ENCODE measurements at regions not wholly inside any gene's neighbourhood (a gene's known extent, or its start where the extent isn't known, plus 50 kb on each side); places are given as distances from the start of the nearest gene placed in this dataset.
"Not testable (repeated sequence)": the region's sequence is repeated elsewhere in the genome, so short reads cannot be mapped to it uniquely, and the experiment has no call there.

- H3K27me3 ChIP-seq (ENCODE audit: insufficient read depth, poor library complexity, severe bottlenecking), result no peaks in the 10 kb centered on the region
- TF ChIP-seq GABPA (IDR thresholded peaks at IDR 0.05; ENCODE audit: low read depth) (no peak), POLR2AphosphoS5 (IDR thresholded peaks at IDR 0.05; ENCODE audit: low read depth) (no peak), SPI1 (IDR thresholded peaks at IDR 0.05; ENCODE audit: borderline replicate concordance, low read depth) (no peak)
- TF ChIP-seq, protein P1, sequence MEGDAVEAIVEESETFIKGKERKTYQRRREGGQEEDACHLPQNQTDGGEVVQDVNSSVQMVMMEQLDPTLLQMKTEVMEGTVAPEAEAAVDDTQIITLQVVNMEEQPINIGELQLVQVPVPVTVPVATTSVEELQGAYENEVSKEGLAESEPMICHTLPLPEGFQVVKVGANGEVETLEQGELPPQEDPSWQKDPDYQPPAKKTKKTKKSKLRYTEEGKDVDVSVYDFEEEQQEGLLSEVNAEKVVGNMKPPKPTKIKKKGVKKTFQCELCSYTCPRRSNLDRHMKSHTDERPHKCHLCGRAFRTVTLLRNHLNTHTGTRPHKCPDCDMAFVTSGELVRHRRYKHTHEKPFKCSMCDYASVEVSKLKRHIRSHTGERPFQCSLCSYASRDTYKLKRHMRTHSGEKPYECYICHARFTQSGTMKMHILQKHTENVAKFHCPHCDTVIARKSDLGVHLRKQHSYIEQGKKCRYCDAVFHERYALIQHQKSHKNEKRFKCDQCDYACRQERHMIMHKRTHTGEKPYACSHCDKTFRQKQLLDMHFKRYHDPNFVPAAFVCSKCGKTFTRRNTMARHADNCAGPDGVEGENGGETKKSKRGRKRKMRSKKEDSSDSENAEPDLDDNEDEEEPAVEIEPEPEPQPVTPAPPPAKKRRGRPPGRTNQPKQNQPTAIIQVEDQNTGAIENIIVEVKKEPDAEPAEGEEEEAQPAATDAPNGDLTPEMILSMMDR (IDR thresholded peaks at IDR 0.05; ENCODE audit: insufficient read depth, low read length), result no peak
- TF ChIP-seq, protein P2, sequence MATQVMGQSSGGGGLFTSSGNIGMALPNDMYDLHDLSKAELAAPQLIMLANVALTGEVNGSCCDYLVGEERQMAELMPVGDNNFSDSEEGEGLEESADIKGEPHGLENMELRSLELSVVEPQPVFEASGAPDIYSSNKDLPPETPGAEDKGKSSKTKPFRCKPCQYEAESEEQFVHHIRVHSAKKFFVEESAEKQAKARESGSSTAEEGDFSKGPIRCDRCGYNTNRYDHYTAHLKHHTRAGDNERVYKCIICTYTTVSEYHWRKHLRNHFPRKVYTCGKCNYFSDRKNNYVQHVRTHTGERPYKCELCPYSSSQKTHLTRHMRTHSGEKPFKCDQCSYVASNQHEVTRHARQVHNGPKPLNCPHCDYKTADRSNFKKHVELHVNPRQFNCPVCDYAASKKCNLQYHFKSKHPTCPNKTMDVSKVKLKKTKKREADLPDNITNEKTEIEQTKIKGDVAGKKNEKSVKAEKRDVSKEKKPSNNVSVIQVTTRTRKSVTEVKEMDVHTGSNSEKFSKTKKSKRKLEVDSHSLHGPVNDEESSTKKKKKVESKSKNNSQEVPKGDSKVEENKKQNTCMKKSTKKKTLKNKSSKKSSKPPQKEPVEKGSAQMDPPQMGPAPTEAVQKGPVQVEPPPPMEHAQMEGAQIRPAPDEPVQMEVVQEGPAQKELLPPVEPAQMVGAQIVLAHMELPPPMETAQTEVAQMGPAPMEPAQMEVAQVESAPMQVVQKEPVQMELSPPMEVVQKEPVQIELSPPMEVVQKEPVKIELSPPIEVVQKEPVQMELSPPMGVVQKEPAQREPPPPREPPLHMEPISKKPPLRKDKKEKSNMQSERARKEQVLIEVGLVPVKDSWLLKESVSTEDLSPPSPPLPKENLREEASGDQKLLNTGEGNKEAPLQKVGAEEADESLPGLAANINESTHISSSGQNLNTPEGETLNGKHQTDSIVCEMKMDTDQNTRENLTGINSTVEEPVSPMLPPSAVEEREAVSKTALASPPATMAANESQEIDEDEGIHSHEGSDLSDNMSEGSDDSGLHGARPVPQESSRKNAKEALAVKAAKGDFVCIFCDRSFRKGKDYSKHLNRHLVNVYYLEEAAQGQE (IDR thresholded peaks at IDR 0.05; ENCODE audit: insufficient replicate concordance, low read depth), result no peak
- no peak overlapping the region for H3K27ac ChIP-seq (replicated peaks)
Observed at GRCh38 chr2:77590298-77590917, 68.2 kb upstream of the LRRTM4 start.

GRCh38 chr2:77592955-77593354 lies 70.8 kb upstream of the LRRTM4 start:
- not testable (repeated sequence) for DNase-seq (ENCODE audit: low read depth in 1 of 2, low spot score in 1 of 2)

More at GRCh38 chr2:77590298-77590917, 68.2 kb upstream of the LRRTM4 start:
- DNase-seq (ENCODE audit: low read depth in 1 of 2, low spot score in 1 of 2), result no peak
- no peak overlapping the region for H3K4me3 ChIP-seq (replicated peaks; ENCODE audit: insufficient read depth, low read length)

DNA sequence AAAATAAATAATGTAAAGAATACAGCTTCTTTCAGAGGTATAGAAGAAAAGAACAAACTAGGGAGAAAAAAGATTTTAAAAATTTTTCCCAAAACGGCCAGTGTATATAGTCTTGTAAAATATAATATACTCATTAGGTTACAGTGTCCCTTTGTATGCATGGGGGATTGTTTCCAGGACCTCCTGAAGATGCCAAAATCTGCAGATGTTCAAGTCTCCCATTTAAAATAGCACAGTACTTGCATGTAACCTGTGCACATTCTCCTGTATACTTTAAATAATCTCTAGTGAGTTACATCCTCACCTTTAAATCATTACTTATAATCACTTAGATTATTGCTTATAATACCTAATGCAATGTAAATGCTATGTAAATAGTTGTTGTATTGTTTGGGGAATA lies 80.6 kb upstream of the LRRTM4 start:
- no peak for DNase-seq (ENCODE audit: low read depth in 1 of 2, low spot score in 1 of 2)
- TF ChIP-seq, protein P1 (IDR thresholded peaks at IDR 0.05; ENCODE audit: insufficient read depth, low read length), result no peak
- no peak for TF ChIP-seq SPI1 (IDR thresholded peaks at IDR 0.05; ENCODE audit: borderline replicate concordance, low read depth)
- TF ChIP-seq, protein P2 (IDR thresholded peaks at IDR 0.05; ENCODE audit: insufficient replicate concordance, low read depth), result no peak
- TF ChIP-seq GABPA (IDR thresholded peaks at IDR 0.05; ENCODE audit: low read depth), result no peak
- TF ChIP-seq POLR2AphosphoS5 (IDR thresholded peaks at IDR 0.05; ENCODE audit: low read depth), result no peak
- Histone ChIP-seq H3K27me3 (ENCODE audit: insufficient read depth, poor library complexity, severe bottlenecking) (no peaks in the 10 kb centered on the region), H3K4me3 (replicated peaks; ENCODE audit: insufficient read depth, low read length) (no peak overlapping the region), H3K27ac (replicated peaks) (no peak overlapping the region)

More at GRCh38 chr2:77592955-77593354, 70.8 kb upstream of the LRRTM4 start:
- H3K27me3 ChIP-seq (ENCODE audit: insufficient read depth, poor library complexity, severe bottlenecking); H3K4me3 ChIP-seq (replicated peaks; ENCODE audit: insufficient read depth, low read length); H3K27ac ChIP-seq (replicated peaks): not testable (repeated sequence)

DNA sequence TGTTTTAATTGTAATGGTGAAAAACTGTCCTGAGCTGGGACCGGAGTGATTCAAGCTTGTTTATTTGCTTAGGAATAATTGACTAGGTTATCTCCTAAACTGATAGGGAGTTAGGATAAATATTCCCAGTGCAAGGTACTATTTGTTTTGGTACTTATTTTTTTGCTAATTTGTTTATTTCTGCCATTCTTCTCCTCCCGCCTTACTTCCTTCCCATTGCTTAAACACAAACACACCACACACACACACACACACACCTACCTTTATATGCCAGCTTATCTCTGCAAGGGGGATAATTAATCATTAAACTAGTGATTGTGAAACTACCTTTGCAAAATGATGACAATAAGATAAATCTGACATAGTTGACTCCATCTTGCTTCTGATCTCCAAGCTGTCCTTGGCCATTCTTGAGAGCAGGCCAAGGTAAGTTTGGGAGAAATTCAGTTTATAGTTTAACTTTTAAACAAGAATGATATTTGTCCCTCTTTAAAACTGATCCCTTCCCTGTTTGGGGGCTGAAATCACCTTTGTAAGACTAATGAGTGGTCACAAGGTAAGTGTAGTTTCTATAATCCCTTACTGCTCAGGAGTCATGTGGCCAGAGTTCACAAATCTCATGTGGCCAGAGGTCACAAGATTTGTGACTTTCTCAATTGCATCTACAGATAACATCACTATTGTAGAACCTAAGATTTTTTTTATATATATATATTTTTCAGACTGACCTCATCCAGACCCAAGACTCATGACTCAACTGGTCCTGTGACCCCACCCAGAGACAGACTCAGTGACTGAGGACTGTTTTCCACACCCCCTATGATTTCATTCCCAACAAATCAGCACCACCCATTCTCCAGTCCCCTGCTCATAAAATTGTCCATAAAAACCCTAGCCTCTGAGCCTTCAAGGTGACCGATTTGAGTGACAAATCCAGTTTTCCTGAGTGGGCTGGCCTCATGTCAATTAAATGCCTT lies 83.1 kb upstream of the LRRTM4 start:
- Histone ChIP-seq H3K4me3 (replicated peaks; ENCODE audit: insufficient read depth, low read length) (no peak overlapping the region), H3K27ac (replicated peaks) (no peak overlapping the region), H3K27me3 (ENCODE audit: insufficient read depth, poor library complexity, severe bottlenecking) (no peaks in the 10 kb centered on the region)
- no peak for DNase-seq (ENCODE audit: low read depth in 1 of 2, low spot score in 1 of 2)
- TF ChIP-seq, protein P1 (IDR thresholded peaks at IDR 0.05; ENCODE audit: insufficient read depth, low read length), result no peak
- no peak for TF ChIP-seq GABPA (IDR thresholded peaks at IDR 0.05; ENCODE audit: low read depth)
- no peak for TF ChIP-seq SPI1 (IDR thresholded peaks at IDR 0.05; ENCODE audit: borderline replicate concordance, low read depth)
- TF ChIP-seq POLR2AphosphoS5 (IDR thresholded peaks at IDR 0.05; ENCODE audit: low read depth), result no peak
- TF ChIP-seq, protein P2 (IDR thresholded peaks at IDR 0.05; ENCODE audit: insufficient replicate concordance, low read depth), result no peak
